ENCODE measurements at regions not wholly inside any gene's neighbourhood (a gene's known extent, or its start where the extent isn't known, plus 50 kb on each side); places are given as distances from the start of the nearest gene placed in this dataset.

- TF ChIP-seq TAF1 (IDR thresholded peaks at IDR 0.05; ENCODE audit: low read depth, low read length), result no peak
- no peak for TF ChIP-seq POLR2AphosphoS5 (IDR thresholded peaks at IDR 0.05; ENCODE audit: low read depth, low read length)
- no peak for TF ChIP-seq POLR2A (IDR thresholded peaks at IDR 0.05; ENCODE audit: low read depth, low read length)
- TF ChIP-seq SPI1 (IDR thresholded peaks at IDR 0.05; ENCODE audit: low read depth, low read length), result no peak
These were observed 225.1 kb upstream of the ZP4 start for GRCh38 chr1:238115852-238116251.

All from GM12891 (cell line).